GM21390 (cell line): ENCODE measurements at regions not wholly inside any gene's neighbourhood (a gene's known extent, or its start where the extent isn't known, plus 50 kb on each side); places are given as distances from the start of the nearest gene placed in this dataset.
"Not testable (repeated sequence)": the region's sequence is repeated elsewhere in the genome, so short reads cannot be mapped to it uniquely, and the experiment has no call there.

Experiments
- ATAC-seq: cut with Tn5 transposase; IDR thresholded peaks from one replicate; pipeline ENCODE4 v1.9.1; 2021; ENCODE audit not compliant: unreplicated experiment

- ATAC-seq: no peak
These were observed 168.7 kb upstream of the GNAI1 start for GRCh38 chr7:79965946-79966345.

GRCh38 chr7:79964463-79964862, 170.2 kb upstream of the GNAI1 start:
- ATAC-seq: no peak

- no peak for ATAC-seq
These were observed 181.5 kb upstream of the GNAI1 start for GRCh38 chr7:79953130-79953529.

GRCh38 chr7:79952399-79952798, 182.2 kb upstream of the GNAI1 start:
- ATAC-seq: no peak

GRCh38 chr7:79951415-79951814, 183.2 kb upstream of the GNAI1 start:
- no peak for ATAC-seq

GRCh38 chr7:79949778-79950177, 184.9 kb upstream of the GNAI1 start:
- ATAC-seq: no peak

- ATAC-seq: no peak
These were observed 198.2 kb upstream of the GNAI1 start for GRCh38 chr7:79936281-79936983.

GRCh38 chr7:79934727-79935126, 199.9 kb upstream of the GNAI1 start:
- no peak for ATAC-seq

GRCh38 chr7:79933144-79933543, 201.5 kb upstream of the GNAI1 start:
- ATAC-seq: no peak

GRCh38 chr7:79930604-79931003, 204.0 kb upstream of the GNAI1 start:
- no peak for ATAC-seq

- ATAC-seq: no peak
These were observed 207.5 kb upstream of the GNAI1 start for GRCh38 chr7:79927116-79927515.

- ATAC-seq: no peak
These were observed 210.7 kb upstream of the GNAI1 start for GRCh38 chr7:79923953-79924352.

GRCh38 chr7:79922894-79923293, 211.7 kb upstream of the GNAI1 start:
- no peak for ATAC-seq

GRCh38 chr7:79921976-79922375, 212.7 kb upstream of the GNAI1 start:
- no peak for ATAC-seq

GRCh38 chr7:79918632-79919031, 216.0 kb upstream of the GNAI1 start:
- ATAC-seq: not testable (repeated sequence)

- not testable (repeated sequence) for ATAC-seq
These were observed 219.3 kb upstream of the GNAI1 start for GRCh38 chr7:79915346-79915745.

- no peak for ATAC-seq
These were observed 222.4 kb upstream of the GNAI1 start for GRCh38 chr7:79912213-79912633.

- ATAC-seq: no peak
These were observed 223.2 kb upstream of the GNAI1 start for GRCh38 chr7:79911420-79911819.

GRCh38 chr7:79909176-79909575, 225.5 kb upstream of the GNAI1 start:
- ATAC-seq: no peak

GRCh38 chr7:79897166-79897565, 237.5 kb upstream of the GNAI1 start:
- no peak for ATAC-seq

- ATAC-seq: no peak
These were observed 240.6 kb upstream of the GNAI1 start for GRCh38 chr7:79893991-79894390.

- ATAC-seq: no peak
These were observed 251.7 kb upstream of the GNAI1 start for GRCh38 chr7:79882922-79883321.

GRCh38 chr7:79880312-79880711, 254.3 kb upstream of the GNAI1 start:
- no peak for ATAC-seq
